Nephron (organoid): ENCODE measurements at regions not wholly inside any gene's neighbourhood (a gene's known extent, or its start where the extent isn't known, plus 50 kb on each side); places are given as distances from the start of the nearest gene placed in this dataset.

Experiments
- H3K27ac Mint-ChIP-seq, 3 experiments: 2 replicates each; pipeline ENCODE4 v1.8.0; 2020; ENCODE audit warnings: mixed read lengths in 3 of 3, mild to moderate bottlenecking in 2 of 3, moderate library complexity in 1 of 3
- H3K27me3 Mint-ChIP-seq: 2 replicates; pipeline ENCODE4 v1.8.0; 2021; ENCODE audit warnings: low read depth, mild to moderate bottlenecking, moderate library complexity, mixed read lengths
- H3K36me3 Mint-ChIP-seq: 2 replicates; pipeline ENCODE4 v1.8.0; 2020; ENCODE audit warnings: low read depth, mixed read lengths
- H3K4me1 Mint-ChIP-seq: 2 replicates; pipeline ENCODE4 v1.8.0; 2020; ENCODE audit warnings: mixed read lengths
- H3K4me3 Mint-ChIP-seq, 3 experiments: 2 replicates each; pipeline ENCODE4 v1.8.0; 2020; ENCODE audit warnings: mild to moderate bottlenecking in 3 of 3, mixed read lengths in 3 of 3, moderate library complexity in 2 of 3
- H3K9me3 Mint-ChIP-seq: 2 replicates; pipeline ENCODE4 v1.8.0; 2020; ENCODE audit warnings: mixed read lengths
- TF ChIP-seq, protein P1 (sequence below), 3 experiments: fragments of 200-600 bp; sonication (generic); IDR thresholded peaks; one replicate each; pipeline ENCODE4 v1.5.0; 2021; ENCODE audit warnings: antibody characterized with exemption in 3 of 3; ENCODE audit not compliant: unreplicated experiment in 3 of 3

DNA sequence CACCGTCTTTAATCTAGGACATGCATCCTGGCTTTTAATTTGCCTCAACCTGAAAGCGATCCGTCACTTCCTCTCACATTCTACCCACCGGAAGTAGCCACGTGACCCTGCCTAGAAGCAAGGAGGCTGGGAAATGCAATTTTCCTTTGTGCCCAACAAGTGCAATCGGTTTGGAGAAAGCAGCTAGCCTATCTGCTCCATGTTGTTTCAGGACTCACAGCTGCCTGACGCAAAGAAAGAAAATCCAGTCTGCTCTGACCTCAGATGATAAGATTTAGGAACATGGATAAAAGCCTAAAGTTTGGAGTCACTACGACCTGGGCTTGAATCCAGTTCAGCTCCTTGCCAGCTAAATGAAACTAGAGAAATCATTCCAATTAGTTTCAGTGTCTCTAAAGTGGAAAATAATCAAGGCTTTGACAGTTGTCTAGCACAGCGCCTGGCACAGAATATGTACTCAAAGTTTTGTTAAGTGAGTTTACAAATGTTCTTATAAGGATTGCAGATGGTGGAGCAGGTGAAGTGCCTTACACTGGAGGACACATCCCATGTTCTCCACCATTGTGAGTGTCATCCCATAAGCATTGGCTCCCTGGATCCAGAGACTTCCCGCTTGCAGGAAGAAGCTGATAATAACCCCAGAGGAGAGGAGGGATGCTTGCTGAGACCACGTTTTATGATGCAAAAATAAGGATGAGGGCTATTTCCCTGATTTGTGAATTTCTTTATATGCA, 553.7 kb downstream of the MN1 start:
- H3K9me3 Mint-ChIP-seq: peaks cover 2% of the 10 kb centered on the region
- H3K27ac Mint-ChIP-seq: peak overlapping the region; percentile 44 to 97 (median 87)
- no peaks in the 10 kb centered on the region for H3K36me3 Mint-ChIP-seq
- TF ChIP-seq, protein P1, sequence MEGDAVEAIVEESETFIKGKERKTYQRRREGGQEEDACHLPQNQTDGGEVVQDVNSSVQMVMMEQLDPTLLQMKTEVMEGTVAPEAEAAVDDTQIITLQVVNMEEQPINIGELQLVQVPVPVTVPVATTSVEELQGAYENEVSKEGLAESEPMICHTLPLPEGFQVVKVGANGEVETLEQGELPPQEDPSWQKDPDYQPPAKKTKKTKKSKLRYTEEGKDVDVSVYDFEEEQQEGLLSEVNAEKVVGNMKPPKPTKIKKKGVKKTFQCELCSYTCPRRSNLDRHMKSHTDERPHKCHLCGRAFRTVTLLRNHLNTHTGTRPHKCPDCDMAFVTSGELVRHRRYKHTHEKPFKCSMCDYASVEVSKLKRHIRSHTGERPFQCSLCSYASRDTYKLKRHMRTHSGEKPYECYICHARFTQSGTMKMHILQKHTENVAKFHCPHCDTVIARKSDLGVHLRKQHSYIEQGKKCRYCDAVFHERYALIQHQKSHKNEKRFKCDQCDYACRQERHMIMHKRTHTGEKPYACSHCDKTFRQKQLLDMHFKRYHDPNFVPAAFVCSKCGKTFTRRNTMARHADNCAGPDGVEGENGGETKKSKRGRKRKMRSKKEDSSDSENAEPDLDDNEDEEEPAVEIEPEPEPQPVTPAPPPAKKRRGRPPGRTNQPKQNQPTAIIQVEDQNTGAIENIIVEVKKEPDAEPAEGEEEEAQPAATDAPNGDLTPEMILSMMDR (IDR thresholded peaks at IDR 0.05; ENCODE audit: unreplicated experiment in 3 of 3): no peak
- H3K4me1 Mint-ChIP-seq: peaks cover 71% of the 10 kb centered on the region
- H3K4me3 Mint-ChIP-seq: no peak overlapping the region
- H3K27me3 Mint-ChIP-seq: peaks cover 3% of the 10 kb centered on the region

DNA sequence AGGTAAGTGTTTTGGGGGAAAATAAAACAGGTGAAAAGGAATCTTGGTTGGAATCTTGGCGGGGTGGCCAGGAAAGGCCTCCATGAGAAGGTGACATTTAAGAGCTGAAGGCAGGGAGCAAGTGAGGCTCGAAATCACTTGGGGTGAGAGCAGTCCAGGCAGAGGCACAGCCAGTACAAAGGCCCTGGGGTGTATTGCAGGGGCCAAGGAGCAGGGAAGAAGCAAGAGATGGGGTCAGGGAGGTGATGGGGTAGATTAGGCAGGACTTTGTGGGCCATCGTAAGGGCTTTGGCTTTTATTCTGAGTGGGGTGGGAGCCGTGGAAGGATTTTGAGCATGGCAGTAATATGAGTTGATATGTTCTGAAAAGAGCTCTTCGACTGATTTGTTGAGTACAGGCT, 551.1 kb downstream of the MN1 start:
- Mint-ChIP-seq H3K27ac (peak overlapping the region; percentile 47 to 97 (median 92)), H3K27me3 (peaks cover 3% of the 10 kb centered on the region), H3K4me3 (no peak overlapping the region), H3K9me3 (peaks cover 14% of the 10 kb centered on the region), H3K36me3 (peaks cover 1% of the 10 kb centered on the region), H3K4me1 (peaks cover 68% of the 10 kb centered on the region)
- TF ChIP-seq, protein P1 (IDR thresholded peaks at IDR 0.05; ENCODE audit: unreplicated experiment in 3 of 3): no peak

DNA sequence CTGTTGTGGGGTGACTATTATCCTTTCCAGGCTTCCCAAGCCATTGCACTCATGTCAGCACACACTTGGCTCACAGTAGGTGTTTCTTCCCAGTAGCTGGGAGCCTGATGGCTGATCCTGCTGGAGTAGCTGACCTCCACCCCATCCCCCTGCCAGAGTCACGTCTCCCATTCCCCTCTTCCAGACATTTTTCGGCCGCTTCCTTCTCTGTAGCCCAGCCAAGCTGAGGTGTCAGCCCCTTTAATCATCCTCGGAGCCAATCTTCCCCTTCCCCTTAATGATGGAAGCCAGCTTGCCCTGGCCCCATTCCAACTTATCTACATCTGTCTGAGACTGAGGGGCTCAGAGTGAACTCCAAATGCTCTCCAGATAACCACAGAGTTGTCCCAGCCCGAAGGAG, 550.7 kb downstream of the MN1 start:
- Mint-ChIP-seq H3K36me3 (peaks cover 5% of the 10 kb centered on the region), H3K27me3 (peaks cover 3% of the 10 kb centered on the region), H3K27ac (peak overlapping the region; percentile 47 to 97 (median 92)), H3K4me3 (no peak overlapping the region), H3K9me3 (peaks cover 19% of the 10 kb centered on the region), H3K4me1 (peaks cover 68% of the 10 kb centered on the region)
- TF ChIP-seq, protein P1 (IDR thresholded peaks at IDR 0.05; ENCODE audit: unreplicated experiment in 3 of 3): no peak

DNA sequence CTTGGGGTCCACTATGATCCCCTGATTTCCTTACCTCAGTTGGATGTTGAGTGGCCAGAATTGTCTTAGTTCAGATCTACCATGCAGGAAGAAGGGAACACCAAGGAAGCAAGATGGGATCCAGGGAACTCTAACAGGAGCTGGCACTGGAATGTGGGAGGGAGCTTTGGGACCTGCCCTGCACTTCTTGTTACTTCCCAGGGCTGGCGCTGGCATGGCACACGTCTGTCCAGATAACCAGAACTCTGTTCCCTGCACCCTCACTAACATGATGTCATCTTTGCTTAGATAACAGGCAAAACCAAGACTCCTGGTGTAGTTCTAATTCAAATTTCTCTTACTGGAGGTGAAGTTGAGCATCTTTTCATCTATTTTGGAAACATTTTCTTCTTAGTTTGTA, 550.0 kb downstream of the MN1 start:
- Mint-ChIP-seq H3K27me3 (peaks cover 3% of the 10 kb centered on the region), H3K27ac (peak overlapping the region in 2 of 3 experiments; percentile 92 to 97), H3K9me3 (peaks cover 22% of the 10 kb centered on the region), H3K36me3 (peaks cover 7% of the 10 kb centered on the region), H3K4me1 (peaks cover 64% of the 10 kb centered on the region), H3K4me3 (no peak overlapping the region)
- TF ChIP-seq, protein P1 (IDR thresholded peaks at IDR 0.05; ENCODE audit: unreplicated experiment in 3 of 3): no peak

DNA sequence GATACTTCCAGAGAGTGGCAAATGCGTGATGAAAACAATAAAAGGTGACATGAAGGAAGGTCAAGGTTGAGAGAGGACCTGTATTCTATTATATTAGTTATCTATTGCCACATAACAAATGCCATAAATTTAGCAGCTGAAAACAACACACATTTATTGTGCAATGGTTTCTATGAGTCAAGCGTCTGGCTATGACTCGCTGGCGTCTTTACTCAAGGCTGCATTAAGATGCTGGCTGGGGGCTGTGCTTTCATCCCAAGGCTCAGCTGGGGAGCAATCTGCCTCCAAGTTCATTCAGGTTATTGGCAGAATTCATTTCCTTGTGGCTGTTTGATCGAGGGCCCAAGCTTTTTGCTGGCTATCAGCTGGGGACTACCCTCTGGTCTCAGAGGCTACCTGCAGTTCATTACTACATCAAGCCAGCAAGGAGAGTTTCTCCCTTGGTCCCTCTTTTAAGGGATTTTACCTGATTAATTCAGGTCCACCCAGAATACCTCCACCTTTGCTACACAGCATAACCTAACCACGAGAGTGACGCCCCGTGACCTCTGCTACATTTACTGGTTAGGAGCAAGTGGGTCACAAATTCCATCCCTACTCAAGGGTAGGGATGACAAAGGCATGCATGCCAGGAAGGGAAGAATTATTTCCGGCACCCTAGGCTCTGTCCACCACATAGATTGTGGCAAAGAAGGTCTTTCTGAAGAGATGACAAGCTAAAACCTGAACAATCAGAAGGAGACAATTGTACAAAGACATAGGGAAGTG, 549.1 kb downstream of the MN1 start:
- H3K27me3 Mint-ChIP-seq: peaks cover 3% of the 10 kb centered on the region
- H3K27ac Mint-ChIP-seq: peak overlapping the region in 2 of 3 experiments; percentile 95 to 97
- peaks cover 55% of the 10 kb centered on the region for H3K4me1 Mint-ChIP-seq
- TF ChIP-seq, protein P1 (IDR thresholded peaks at IDR 0.05; ENCODE audit: unreplicated experiment in 3 of 3): no peak
- H3K9me3 Mint-ChIP-seq: peaks cover 22% of the 10 kb centered on the region
- H3K4me3 Mint-ChIP-seq: no peak overlapping the region
- peaks cover 7% of the 10 kb centered on the region for H3K36me3 Mint-ChIP-seq
